HUES64 (cell line): ENCODE measurements at regions not wholly inside any gene's neighbourhood (a gene's known extent, or its start where the extent isn't known, plus 50 kb on each side); places are given as distances from the start of the nearest gene placed in this dataset.

ENCODE experiments used
- H3K27ac ChIP-seq: 2 replicates; pipeline ENCODE4 v1.7.0; 2013; ENCODE audit warnings: low read depth, low read length, inconsistent platforms
- H3K27me3 ChIP-seq: 2 replicates; pipeline ENCODE4 v1.6.1; 2013; ENCODE audit warnings: mild to moderate bottlenecking, low read length; ENCODE audit not compliant: insufficient read depth
- H3K36me3 ChIP-seq: 2 replicates; pipeline ENCODE4 v1.6.1; 2013; ENCODE audit warnings: mild to moderate bottlenecking, low read length; ENCODE audit not compliant: insufficient read depth
- H3K4me1 ChIP-seq: 2 replicates; pipeline ENCODE4 v1.6.1; 2013; ENCODE audit warnings: mild to moderate bottlenecking, low read length, moderate library complexity; ENCODE audit not compliant: insufficient read depth
- H3K4me3 ChIP-seq: 2 replicates; pipeline ENCODE4 v1.5.1; 2013; ENCODE audit warnings: mild to moderate bottlenecking, low read length, moderate library complexity
- H3K9ac ChIP-seq: 2 replicates; pipeline ENCODE4 v1.6.1; 2013; ENCODE audit warnings: mild to moderate bottlenecking, low read depth, low read length
- H3K9me3 ChIP-seq: 2 replicates; pipeline ENCODE4 v1.6.1; 2013; ENCODE audit warnings: low read depth, low read length; ENCODE audit not compliant: insufficient read depth
- WGBS: fragments of 150-250, 120-280 bp; methylation state at CpG from one replicate; pipeline ENCODE4 v1.1.7; 2013; ENCODE audit warnings: missing lambda C conversion rate; 5-methylcytosine and 5-hydroxymethylcytosine counted together

DNA sequence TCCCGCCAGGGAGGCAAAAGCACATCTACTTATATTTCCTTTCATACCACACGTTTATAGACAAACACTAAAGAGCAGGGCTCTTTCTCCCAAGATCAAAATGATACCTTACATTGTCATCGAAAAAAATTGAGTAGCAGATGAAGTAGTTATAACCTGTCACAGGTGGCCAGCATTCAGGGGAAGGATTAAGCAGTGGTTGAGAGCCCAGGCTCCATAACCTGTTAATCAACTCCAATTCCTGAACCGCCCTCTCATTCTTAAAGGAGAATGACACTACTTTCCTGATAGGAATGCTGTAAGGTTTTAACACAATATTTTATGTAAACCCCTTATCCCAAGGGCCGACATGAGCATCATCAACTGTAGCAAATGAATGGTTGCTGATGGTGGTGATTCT lies 268.9 kb upstream of the KCNIP4 start:
- no peaks in the 10 kb centered on the region for H3K4me1 ChIP-seq
- H3K27me3 ChIP-seq: no peaks in the 10 kb centered on the region
- no peak overlapping the region for H3K9ac ChIP-seq
- no peaks in the 10 kb centered on the region for H3K36me3 ChIP-seq
- H3K27ac ChIP-seq: no peak overlapping the region
- no peaks in the 10 kb centered on the region for H3K9me3 ChIP-seq
- WGBS: 98% methylated on average over 4 of the region's 5 CpGs
- no peak overlapping the region for H3K4me3 ChIP-seq

DNA sequence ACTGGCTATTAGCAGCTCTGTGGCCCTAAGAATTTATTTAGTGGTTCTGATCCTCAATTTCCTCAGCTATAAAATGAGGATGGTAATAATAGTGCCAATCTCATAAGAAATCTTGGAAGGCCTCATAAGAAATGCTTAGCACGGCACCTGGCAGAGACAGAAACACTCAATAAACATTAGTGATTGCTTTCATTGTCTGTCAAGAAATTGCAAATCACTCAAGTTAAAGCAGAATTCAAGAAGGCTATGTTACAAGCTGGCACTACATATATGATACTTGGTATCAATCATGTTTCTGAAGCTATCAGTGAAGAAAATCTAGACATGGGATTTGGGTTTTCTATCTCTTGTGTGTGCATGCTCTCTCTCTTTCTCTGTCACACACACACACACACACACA lies 267.7 kb upstream of the KCNIP4 start:
- H3K9ac ChIP-seq: no peak overlapping the region
- no peaks in the 10 kb centered on the region for H3K36me3 ChIP-seq
- no peaks in the 10 kb centered on the region for H3K4me1 ChIP-seq
- no peak overlapping the region for H3K27ac ChIP-seq
- no peaks in the 10 kb centered on the region for H3K9me3 ChIP-seq
- H3K4me3 ChIP-seq: no peak overlapping the region
- 89% methylated on average over 1 of the region's 1 CpG for WGBS
- H3K27me3 ChIP-seq: no peaks in the 10 kb centered on the region

DNA sequence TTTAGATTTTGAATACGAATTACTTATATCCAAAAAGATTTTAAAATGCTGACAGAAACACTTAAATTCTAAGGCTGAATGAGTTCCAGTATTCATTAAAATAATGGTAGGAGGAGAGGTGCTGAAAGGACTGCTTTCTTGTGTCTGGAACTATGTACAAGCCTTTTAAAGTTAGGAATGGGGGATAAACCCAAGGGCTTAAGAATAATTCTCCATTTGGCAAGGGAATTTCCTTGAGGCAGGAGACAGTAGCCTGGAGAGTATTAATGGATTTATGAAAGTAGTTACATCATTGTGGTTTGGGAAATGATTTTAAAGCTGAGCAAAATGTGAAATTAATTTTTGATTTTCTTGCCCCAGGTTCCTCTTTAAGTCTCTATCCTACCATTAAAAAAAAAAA lies 266.5 kb upstream of the KCNIP4 start:
- Histone ChIP-seq H3K27ac (no peak overlapping the region), H3K9ac (no peak overlapping the region), H3K36me3 (no peaks in the 10 kb centered on the region), H3K4me3 (no peak overlapping the region), H3K27me3 (no peaks in the 10 kb centered on the region), H3K9me3 (no peaks in the 10 kb centered on the region), H3K4me1 (no peaks in the 10 kb centered on the region)
- WGBS: no CpG with 5 or more reads among the region's 1 CpG

DNA sequence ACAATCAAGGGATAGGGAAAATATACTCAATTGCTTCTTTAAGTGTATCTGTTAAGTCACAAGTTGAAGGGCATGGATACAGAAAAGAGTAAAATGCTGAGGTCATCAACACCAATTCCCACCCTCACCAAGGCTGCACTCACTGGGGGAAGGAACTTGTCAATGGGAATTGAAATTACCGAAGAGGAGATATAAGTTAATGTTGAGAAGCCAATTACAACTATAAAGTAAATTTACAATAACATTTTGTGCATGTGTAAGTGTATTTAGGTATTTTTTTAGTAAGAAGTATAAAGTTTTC lies 255.1 kb upstream of the KCNIP4 start:
- Histone ChIP-seq H3K9ac (no peak overlapping the region), H3K27ac (no peak overlapping the region), H3K9me3 (no peaks in the 10 kb centered on the region), H3K4me3 (no peak overlapping the region), H3K4me1 (no peaks in the 10 kb centered on the region), H3K27me3 (no peaks in the 10 kb centered on the region), H3K36me3 (no peaks in the 10 kb centered on the region)
- whole genome bisulfite sequencing: no CpG with 5 or more reads among the region's 1 CpG

DNA sequence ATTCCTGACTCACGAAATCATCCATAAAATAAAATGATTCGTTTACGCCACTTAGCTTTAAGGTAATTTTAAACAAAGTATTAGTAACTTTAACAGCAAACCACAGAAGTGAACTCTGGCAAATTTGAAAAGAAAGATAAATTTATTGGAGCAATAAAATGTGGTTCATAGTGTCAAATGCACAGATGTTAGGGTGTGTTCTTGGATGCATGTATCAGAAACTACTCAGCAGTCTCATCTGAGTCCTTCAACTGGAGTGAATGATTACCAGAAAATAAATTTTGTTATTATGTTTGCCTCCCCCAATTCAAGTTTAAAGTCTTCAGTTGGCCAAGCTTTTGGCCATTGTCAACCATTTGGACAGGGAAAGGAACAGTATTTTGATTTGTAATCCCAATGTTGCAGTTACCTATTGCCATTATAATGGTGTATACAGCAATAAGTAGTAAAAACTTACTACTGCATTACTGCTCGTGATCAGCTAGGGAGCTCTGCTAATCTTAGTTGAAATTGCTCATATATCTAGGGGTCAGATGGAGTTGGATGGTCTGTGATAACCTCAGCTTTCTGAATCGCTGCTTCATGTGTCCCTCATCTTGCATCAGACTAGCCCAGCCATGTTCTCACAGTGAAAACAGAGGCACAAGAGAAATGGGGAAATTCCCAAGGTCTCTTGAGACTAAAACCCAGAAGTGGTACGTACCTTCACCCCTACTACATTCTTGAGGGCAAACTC lies 254.6 kb upstream of the KCNIP4 start:
- WGBS: 97% methylated on average over 3 of the region's 6 CpGs
- Histone ChIP-seq H3K4me3 (no peak overlapping the region), H3K9me3 (no peaks in the 10 kb centered on the region), H3K4me1 (no peaks in the 10 kb centered on the region), H3K27me3 (no peaks in the 10 kb centered on the region), H3K27ac (no peak overlapping the region), H3K36me3 (no peaks in the 10 kb centered on the region), H3K9ac (no peak overlapping the region)

DNA sequence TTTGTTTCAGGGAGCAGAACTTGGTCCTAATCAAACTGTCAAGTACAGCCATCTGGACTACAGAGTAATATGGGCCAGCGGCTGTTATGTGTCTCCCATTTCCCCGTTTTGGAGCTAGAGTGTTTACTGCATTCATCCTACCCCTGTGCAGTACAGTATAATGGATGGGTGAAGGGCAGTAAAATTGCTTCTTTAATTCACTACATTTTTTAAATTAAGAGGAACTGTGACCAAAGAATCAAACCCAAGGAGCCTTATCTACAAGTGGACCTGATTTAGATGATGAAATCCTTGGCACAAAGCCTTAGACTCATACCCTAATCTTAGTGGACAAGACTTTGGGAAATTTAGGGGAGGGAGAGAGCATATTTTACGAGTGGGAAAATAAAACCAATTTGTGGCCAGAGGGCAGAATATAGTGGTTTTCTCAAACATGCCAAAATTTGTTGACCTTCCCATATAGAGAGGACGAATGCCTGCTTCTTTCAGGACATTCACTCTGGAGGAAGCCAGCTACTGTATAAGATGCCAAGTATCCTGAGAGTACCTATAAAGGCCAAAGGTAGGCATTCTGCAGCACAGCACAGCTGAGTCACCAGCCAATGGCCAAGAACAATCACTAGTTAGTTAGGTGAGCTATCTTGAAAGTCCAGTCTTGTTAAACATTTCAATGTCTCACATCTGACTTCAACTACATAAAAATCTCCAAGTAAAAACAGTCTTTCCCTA lies 253.8 kb upstream of the KCNIP4 start:
- 93% methylated on average over 4 of the region's 4 CpGs for WGBS
- no peak overlapping the region for H3K27ac ChIP-seq
- H3K4me3 ChIP-seq: no peak overlapping the region
- no peaks in the 10 kb centered on the region for H3K9me3 ChIP-seq
- H3K4me1 ChIP-seq: no peaks in the 10 kb centered on the region
- H3K27me3 ChIP-seq: no peaks in the 10 kb centered on the region
- H3K9ac ChIP-seq: no peak overlapping the region
- H3K36me3 ChIP-seq: no peaks in the 10 kb centered on the region

DNA sequence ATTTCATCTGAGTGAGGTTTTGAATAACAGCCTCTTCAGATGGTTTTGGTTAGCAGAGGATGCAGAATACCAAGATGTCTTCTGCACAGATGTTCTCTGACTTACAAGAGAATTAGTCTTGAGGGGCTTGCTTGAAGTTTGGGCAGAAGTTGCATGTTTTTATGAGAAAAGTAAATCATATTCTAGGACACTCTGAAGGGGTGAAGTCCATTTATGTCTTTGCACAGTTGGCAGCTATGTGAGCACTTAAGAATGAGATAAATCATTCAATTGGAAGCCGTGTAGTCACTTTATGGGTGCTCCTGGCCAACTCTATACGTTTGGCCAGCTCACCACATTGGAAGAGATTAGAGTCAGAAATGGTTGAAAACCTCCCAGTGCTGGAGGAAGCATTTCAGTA lies 252.7 kb upstream of the KCNIP4 start:
- no peaks in the 10 kb centered on the region for H3K27me3 ChIP-seq
- H3K36me3 ChIP-seq: no peaks in the 10 kb centered on the region
- H3K4me3 ChIP-seq: no peak overlapping the region
- H3K27ac ChIP-seq: no peak overlapping the region
- no peak overlapping the region for H3K9ac ChIP-seq
- H3K9me3 ChIP-seq: no peaks in the 10 kb centered on the region
- H3K4me1 ChIP-seq: no peaks in the 10 kb centered on the region
- 89% methylated on average over 2 of the region's 2 CpGs for WGBS

DNA sequence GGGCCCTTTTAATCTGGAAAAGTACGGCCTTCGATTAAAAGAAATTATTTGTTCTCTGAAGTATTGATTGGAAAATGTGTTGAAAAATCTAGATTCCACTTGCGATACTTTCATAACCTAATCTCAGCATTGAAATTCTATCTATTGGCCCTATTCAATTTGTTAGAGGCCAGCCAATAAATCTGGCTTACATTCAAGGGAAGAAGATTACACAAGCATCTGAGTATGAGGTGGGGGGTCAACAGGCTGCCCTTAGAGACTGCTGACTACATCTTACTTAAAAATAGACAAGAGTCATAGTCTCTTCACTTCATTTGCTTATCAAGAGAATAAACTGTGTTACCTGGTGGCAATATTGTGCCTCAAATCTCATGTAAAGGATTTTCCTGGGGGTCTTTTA lies 248.0 kb upstream of the KCNIP4 start:
- no peaks in the 10 kb centered on the region for H3K36me3 ChIP-seq
- no peaks in the 10 kb centered on the region for H3K27me3 ChIP-seq
- no peak overlapping the region for H3K4me3 ChIP-seq
- 100% methylated on average over 2 of the region's 3 CpGs for WGBS
- no peak overlapping the region for H3K27ac ChIP-seq
- no peak overlapping the region for H3K9ac ChIP-seq
- peaks cover 13% of the 10 kb centered on the region for H3K4me1 ChIP-seq
- H3K9me3 ChIP-seq: no peaks in the 10 kb centered on the region

DNA sequence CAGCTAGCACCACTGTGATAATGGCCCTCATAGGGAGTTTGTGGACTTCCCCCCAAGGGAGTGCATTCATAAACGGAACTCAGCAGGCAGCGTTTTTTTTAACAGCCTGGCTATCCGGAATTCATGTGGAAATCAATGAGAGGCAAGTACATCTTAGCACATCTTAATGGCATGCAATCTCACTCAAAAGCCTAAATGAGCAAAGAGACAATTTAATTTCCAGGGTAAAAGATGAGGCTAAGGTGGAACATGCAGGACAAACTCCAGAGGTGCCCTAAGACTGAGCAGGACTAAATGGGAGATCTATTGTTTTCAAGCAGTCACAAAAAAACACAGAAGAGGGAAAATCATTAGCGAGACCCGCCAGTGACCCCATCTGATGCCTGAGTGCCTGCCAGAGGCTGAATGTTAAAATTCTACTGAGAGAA lies 243.5 kb upstream of the KCNIP4 start:
- Histone ChIP-seq H3K27me3 (no peaks in the 10 kb centered on the region), H3K36me3 (no peaks in the 10 kb centered on the region), H3K27ac (peak overlapping the region; percentile 33), H3K4me1 (peaks cover 31% of the 10 kb centered on the region), H3K9me3 (no peaks in the 10 kb centered on the region), H3K4me3 (no peak overlapping the region), H3K9ac (no peak overlapping the region)
- WGBS: 12% methylated on average over 5 of the region's 5 CpGs

DNA sequence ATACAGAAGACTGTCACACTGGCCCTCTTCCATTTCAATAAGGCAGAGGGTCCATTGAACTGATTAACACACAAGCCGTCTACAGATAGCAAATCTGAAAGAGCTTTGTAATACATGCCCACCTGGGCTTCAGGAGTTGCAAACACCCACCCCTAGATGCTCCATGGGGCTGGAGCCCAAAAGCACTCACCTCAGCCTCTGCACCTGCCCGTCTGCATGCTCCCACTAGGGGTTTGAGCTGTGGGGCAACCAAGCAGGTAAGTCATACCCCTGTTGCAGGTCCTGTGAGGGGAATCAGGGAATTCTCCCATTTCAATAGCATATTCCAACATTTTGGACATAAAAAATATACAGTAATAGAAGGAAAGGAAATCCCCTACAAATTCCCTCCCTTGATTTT lies 243.0 kb upstream of the KCNIP4 start:
- no peaks in the 10 kb centered on the region for H3K27me3 ChIP-seq
- peak overlapping the region; percentile 33; the same call in 1 of the 2 replicates for H3K27ac ChIP-seq
- WGBS: 68% methylated on average over 2 of the region's 2 CpGs
- H3K4me1 ChIP-seq: peaks cover 33% of the 10 kb centered on the region
- H3K4me3 ChIP-seq: no peak overlapping the region
- no peaks in the 10 kb centered on the region for H3K36me3 ChIP-seq
- H3K9ac ChIP-seq: no peak overlapping the region
- no peaks in the 10 kb centered on the region for H3K9me3 ChIP-seq

DNA sequence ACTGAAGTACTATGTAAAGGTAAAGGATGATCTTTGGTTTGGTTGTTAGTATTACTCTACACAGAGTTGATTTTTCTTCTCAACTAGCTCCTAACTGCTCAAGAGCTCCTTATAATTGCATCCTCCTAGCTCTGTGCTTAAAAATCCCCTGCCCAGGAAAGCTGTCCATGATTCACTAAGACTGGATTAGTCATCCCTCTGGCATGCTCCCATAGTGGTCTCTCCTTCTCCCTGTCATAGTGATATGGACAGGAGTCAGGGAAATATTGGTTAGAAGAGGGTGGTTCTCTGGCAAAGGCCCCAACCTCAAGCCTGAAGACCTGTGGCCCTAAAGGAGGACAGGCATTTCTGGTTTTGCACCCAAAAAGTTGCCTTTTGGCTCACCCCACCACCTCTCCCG lies 242.3 kb upstream of the KCNIP4 start:
- H3K27ac ChIP-seq: no peak overlapping the region
- H3K9me3 ChIP-seq: no peaks in the 10 kb centered on the region
- WGBS: 89% methylated on average over 1 of the region's 1 CpG
- H3K4me1 ChIP-seq: peaks cover 33% of the 10 kb centered on the region
- H3K36me3 ChIP-seq: no peaks in the 10 kb centered on the region
- H3K9ac ChIP-seq: no peak overlapping the region
- H3K27me3 ChIP-seq: no peaks in the 10 kb centered on the region
- H3K4me3 ChIP-seq: no peak overlapping the region
